ENCODE measurements at regions not wholly inside any gene's neighbourhood (a gene's known extent, or its start where the extent isn't known, plus 50 kb on each side); places are given as distances from the start of the nearest gene placed in this dataset.

- no peaks in the 10 kb centered on the region for H3K36me3 Mint-ChIP-seq (ENCODE audit: low read depth)
- no peak overlapping the region for H3K4me3 Mint-ChIP-seq
- Histone ChIP-seq H3K36me3 (ENCODE audit: insufficient read depth, low read length) (no peaks in the 10 kb centered on the region), H3K27me3 (ENCODE audit: control insufficient read depth in 1 of 2, insufficient read depth in 2 of 2, low read length in 2 of 2) (no peaks in the 10 kb centered on the region), H3K4me1 (ENCODE audit: insufficient read depth, low read length) (no peaks in the 10 kb centered on the region), H3K4me3 (ENCODE audit: low read length) (no peak overlapping the region), H3K27ac (ENCODE audit: low read depth in 1 of 2, low read length in 2 of 2) (no peak overlapping the region), H3K9me3 (ENCODE audit: control insufficient read depth in 1 of 2, insufficient read depth in 1 of 2, low read length in 2 of 2) (no peaks in the 10 kb centered on the region)
- H3K27ac Mint-ChIP-seq = no peak overlapping the region
- no peaks in the 10 kb centered on the region for H3K27me3 Mint-ChIP-seq
- no peaks in the 10 kb centered on the region for H3K9me3 Mint-ChIP-seq
- no peak for TF ChIP-seq CTCF (IDR thresholded peaks at IDR 0.05)
- no peak for DNase-seq
- CTCF ChIA-PET = no interaction called here
- H3K4me1 Mint-ChIP-seq (ENCODE audit: low read depth) = peaks cover 6% of the 10 kb centered on the region
- no peak for ATAC-seq (ENCODE audit: poor library complexity)
- intact Hi-C loops (cut with DNase I, micrococcal nuclease) = no loop called here
- POLR2A ChIA-PET = no interaction called here
These were observed 188.7 kb upstream of the ATP1B1 start for GRCh38 chr1:168917796-168918195.

- H3K4me1 ChIP-seq (ENCODE audit: insufficient read depth, low read length) = no peaks in the 10 kb centered on the region
- TF ChIP-seq CTCF (IDR thresholded peaks at IDR 0.05) = no peak
- Mint-ChIP-seq H3K27me3 (no peaks in the 10 kb centered on the region), H3K4me3 (no peak overlapping the region), H3K36me3 (ENCODE audit: low read depth) (no peaks in the 10 kb centered on the region), H3K27ac (no peak overlapping the region), H3K4me1 (ENCODE audit: low read depth) (peaks cover 6% of the 10 kb centered on the region), H3K9me3 (no peaks in the 10 kb centered on the region)
- H3K4me3 ChIP-seq (ENCODE audit: low read length) = no peak overlapping the region
- ChIA-PET CTCF (no interaction called here), POLR2A (no interaction called here)
- no peaks in the 10 kb centered on the region for H3K9me3 ChIP-seq (ENCODE audit: control insufficient read depth in 1 of 2, insufficient read depth in 1 of 2, low read length in 2 of 2)
- H3K27ac ChIP-seq (ENCODE audit: low read depth in 1 of 2, low read length in 2 of 2) = no peak overlapping the region
- intact Hi-C loops (cut with DNase I, micrococcal nuclease) = no loop called here
- no peaks in the 10 kb centered on the region for H3K27me3 ChIP-seq (ENCODE audit: control insufficient read depth in 1 of 2, insufficient read depth in 2 of 2, low read length in 2 of 2)
- ATAC-seq (ENCODE audit: poor library complexity) = no peak
- DNase-seq = no peak
- no peaks in the 10 kb centered on the region for H3K36me3 ChIP-seq (ENCODE audit: insufficient read depth, low read length)
These were observed 187.4 kb upstream of the ATP1B1 start for GRCh38 chr1:168918860-168919741.

GRCh38 chr1:168920456-168921094 is 185.9 kb upstream of the ATP1B1 start:
- no peaks in the 10 kb centered on the region for H3K27me3 ChIP-seq (ENCODE audit: control insufficient read depth in 1 of 2, insufficient read depth in 2 of 2, low read length in 2 of 2)
- no peak overlapping the region for H3K4me3 ChIP-seq (ENCODE audit: low read length)
- H3K4me1 ChIP-seq (ENCODE audit: insufficient read depth, low read length) = no peaks in the 10 kb centered on the region
- CTCF ChIA-PET = no interaction called here
- H3K36me3 ChIP-seq (ENCODE audit: insufficient read depth, low read length) = no peaks in the 10 kb centered on the region
- Mint-ChIP-seq H3K27me3 (peaks cover 1% of the 10 kb centered on the region), H3K27ac (no peak overlapping the region), H3K9me3 (no peaks in the 10 kb centered on the region), H3K4me3 (no peak overlapping the region), H3K36me3 (ENCODE audit: low read depth) (no peaks in the 10 kb centered on the region), H3K4me1 (ENCODE audit: low read depth) (peaks cover 6% of the 10 kb centered on the region)
- POLR2A ChIA-PET = no interaction called here
- H3K9me3 ChIP-seq (ENCODE audit: control insufficient read depth in 1 of 2, insufficient read depth in 1 of 2, low read length in 2 of 2) = no peaks in the 10 kb centered on the region
- intact Hi-C loops (cut with DNase I, micrococcal nuclease) = no loop called here
- no peak overlapping the region for H3K27ac ChIP-seq (ENCODE audit: low read depth in 1 of 2, low read length in 2 of 2)
- DNase-seq (no peak), ATAC-seq (ENCODE audit: poor library complexity) (no peak)
- no peak for TF ChIP-seq CTCF (IDR thresholded peaks at IDR 0.05)
